ENCODE measurements at regions not wholly inside any gene's neighbourhood (a gene's known extent, or its start where the extent isn't known, plus 50 kb on each side); places are given as distances from the start of the nearest gene placed in this dataset.

- TF ChIP-seq CTCF (IDR thresholded peaks at IDR 0.05) = no peak
- TF ChIP-seq POLR2AphosphoS5 (IDR thresholded peaks at IDR 0.05; ENCODE audit: insufficient read depth in 1 of 2, low read depth in 1 of 2) = no peak
- TF ChIP-seq POLR2A (IDR thresholded peaks at IDR 0.05) = no peak
- Histone ChIP-seq H3K9me3 (no peaks in the 10 kb centered on the region), H3K4me1 (no peaks in the 10 kb centered on the region), H3K36me3 (no peaks in the 10 kb centered on the region), H3K4me3 (no peak overlapping the region), H3K27ac (no peak overlapping the region), H3K27me3 (no peaks in the 10 kb centered on the region)
- DNase-seq (ENCODE audit: extremely low spot score in 2 of 2) = no peak
- intact Hi-C loops (cut with DNase I) = no loop called here
Measured at GRCh38 chr4:176444741-176445140, 125.0 kb downstream of the SPCS3 start.

DNA sequence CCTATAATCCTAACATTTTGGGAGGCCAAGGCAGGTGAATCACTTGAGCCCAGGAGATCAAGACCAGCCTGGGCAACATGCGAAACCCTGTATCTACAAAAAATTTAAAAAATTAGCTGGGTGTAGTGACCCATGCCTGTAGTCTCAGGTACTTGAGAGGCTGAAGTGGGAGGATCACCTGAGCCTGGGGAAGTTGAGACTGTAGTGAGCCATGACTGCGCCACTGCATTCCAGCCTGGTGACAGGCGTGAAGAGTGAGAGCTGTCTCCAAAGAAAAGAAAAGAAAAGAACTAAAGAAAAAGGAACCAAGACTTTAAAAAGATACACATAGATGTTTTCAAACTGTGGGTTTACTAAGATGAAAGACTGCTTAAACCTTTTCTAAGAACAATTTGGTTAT lies 129.0 kb downstream of the SPCS3 start:
- Histone ChIP-seq H3K27me3 (no peaks in the 10 kb centered on the region), H3K27ac (no peak overlapping the region), H3K4me3 (no peak overlapping the region), H3K4me1 (no peaks in the 10 kb centered on the region), H3K9me3 (no peaks in the 10 kb centered on the region), H3K36me3 (no peaks in the 10 kb centered on the region)
- no peak for DNase-seq (ENCODE audit: extremely low spot score in 2 of 2)
- intact Hi-C loops (cut with DNase I) = no loop called here
- TF ChIP-seq POLR2A (IDR thresholded peaks at IDR 0.05) (no peak), CTCF (IDR thresholded peaks at IDR 0.05) (no peak), POLR2AphosphoS5 (IDR thresholded peaks at IDR 0.05; ENCODE audit: insufficient read depth in 1 of 2, low read depth in 1 of 2) (no peak)

- H3K9me3 ChIP-seq = no peaks in the 10 kb centered on the region
- intact Hi-C loops (cut with DNase I) = no loop called here
- TF ChIP-seq POLR2A (IDR thresholded peaks at IDR 0.05) (no peak), POLR2AphosphoS5 (IDR thresholded peaks at IDR 0.05; ENCODE audit: insufficient read depth in 1 of 2, low read depth in 1 of 2) (no peak), CTCF (IDR thresholded peaks at IDR 0.05) (no peak)
- DNase-seq (ENCODE audit: extremely low spot score in 2 of 2) = no peak
- H3K4me1 ChIP-seq = no peaks in the 10 kb centered on the region
- no peaks in the 10 kb centered on the region for H3K36me3 ChIP-seq
- H3K27me3 ChIP-seq = no peaks in the 10 kb centered on the region
- H3K27ac ChIP-seq = no peak overlapping the region
- no peak overlapping the region for H3K4me3 ChIP-seq
Measured at GRCh38 chr4:176451443-176451842, 131.7 kb downstream of the SPCS3 start.

DNA sequence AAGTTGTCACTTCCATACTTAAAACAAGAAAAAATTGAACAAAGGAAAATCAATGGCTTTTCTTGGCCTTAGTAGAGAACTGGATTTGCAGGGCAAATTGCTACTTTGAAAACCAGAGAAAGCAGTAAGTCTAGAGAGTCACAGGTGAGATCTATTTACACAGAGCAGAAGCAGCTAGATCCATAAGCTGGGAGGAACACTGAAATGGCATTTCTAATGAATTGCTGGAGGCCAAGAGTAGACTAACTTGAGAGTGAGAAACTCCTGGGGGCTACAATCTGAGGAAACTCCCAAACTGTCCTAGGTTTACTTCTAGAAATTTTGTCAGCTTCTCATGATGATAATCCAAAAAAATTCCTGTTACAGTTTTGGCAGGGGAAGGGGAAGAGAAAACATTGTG lies 133.3 kb downstream of the SPCS3 start:
- DNase-seq (ENCODE audit: extremely low spot score in 2 of 2) = no peak
- H3K27ac ChIP-seq = no peak overlapping the region
- TF ChIP-seq CTCF (IDR thresholded peaks at IDR 0.05) (no peak), POLR2A (IDR thresholded peaks at IDR 0.05) (no peak), POLR2AphosphoS5 (IDR thresholded peaks at IDR 0.05; ENCODE audit: insufficient read depth in 1 of 2, low read depth in 1 of 2) (no peak)
- H3K4me3 ChIP-seq = no peak overlapping the region
- intact Hi-C loops (cut with DNase I) = no loop called here
- no peaks in the 10 kb centered on the region for H3K36me3 ChIP-seq
- no peaks in the 10 kb centered on the region for H3K27me3 ChIP-seq
- no peaks in the 10 kb centered on the region for H3K4me1 ChIP-seq
- H3K9me3 ChIP-seq = no peaks in the 10 kb centered on the region

DNA sequence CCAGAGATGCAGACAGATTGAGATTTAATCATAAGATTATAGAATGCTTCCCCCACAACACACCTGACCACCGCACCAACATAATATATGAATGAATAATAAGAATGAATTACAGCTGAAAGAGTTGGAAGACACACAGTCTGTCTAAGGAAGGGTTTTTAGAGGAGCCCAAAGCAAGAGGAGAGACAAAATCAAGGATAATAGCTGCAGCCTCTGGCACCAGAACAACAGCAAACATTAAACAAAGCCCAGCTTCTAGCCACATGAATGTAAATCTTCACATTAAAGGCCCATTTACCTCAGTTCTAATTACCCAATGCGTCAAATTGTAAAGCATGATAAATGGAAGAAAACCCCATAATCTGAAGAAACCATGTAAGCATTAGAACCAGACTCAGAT lies 133.9 kb downstream of the SPCS3 start:
- intact Hi-C loops (cut with DNase I) = no loop called here
- Histone ChIP-seq H3K27ac (no peak overlapping the region), H3K27me3 (no peaks in the 10 kb centered on the region), H3K4me1 (no peaks in the 10 kb centered on the region), H3K4me3 (no peak overlapping the region), H3K36me3 (no peaks in the 10 kb centered on the region), H3K9me3 (no peaks in the 10 kb centered on the region)
- DNase-seq (ENCODE audit: extremely low spot score in 2 of 2) = no peak
- no peak for TF ChIP-seq CTCF (IDR thresholded peaks at IDR 0.05)
- no peak for TF ChIP-seq POLR2A (IDR thresholded peaks at IDR 0.05)
- TF ChIP-seq POLR2AphosphoS5 (IDR thresholded peaks at IDR 0.05; ENCODE audit: insufficient read depth in 1 of 2, low read depth in 1 of 2) = no peak

Data from vagina (tissue), 2 donors.